ENCODE measurements at regions not wholly inside any gene's neighbourhood (a gene's known extent, or its start where the extent isn't known, plus 50 kb on each side); places are given as distances from the start of the nearest gene placed in this dataset.
"Not testable (repeated sequence)": the region's sequence is repeated elsewhere in the genome, so short reads cannot be mapped to it uniquely, and the experiment has no call there.

DNA sequence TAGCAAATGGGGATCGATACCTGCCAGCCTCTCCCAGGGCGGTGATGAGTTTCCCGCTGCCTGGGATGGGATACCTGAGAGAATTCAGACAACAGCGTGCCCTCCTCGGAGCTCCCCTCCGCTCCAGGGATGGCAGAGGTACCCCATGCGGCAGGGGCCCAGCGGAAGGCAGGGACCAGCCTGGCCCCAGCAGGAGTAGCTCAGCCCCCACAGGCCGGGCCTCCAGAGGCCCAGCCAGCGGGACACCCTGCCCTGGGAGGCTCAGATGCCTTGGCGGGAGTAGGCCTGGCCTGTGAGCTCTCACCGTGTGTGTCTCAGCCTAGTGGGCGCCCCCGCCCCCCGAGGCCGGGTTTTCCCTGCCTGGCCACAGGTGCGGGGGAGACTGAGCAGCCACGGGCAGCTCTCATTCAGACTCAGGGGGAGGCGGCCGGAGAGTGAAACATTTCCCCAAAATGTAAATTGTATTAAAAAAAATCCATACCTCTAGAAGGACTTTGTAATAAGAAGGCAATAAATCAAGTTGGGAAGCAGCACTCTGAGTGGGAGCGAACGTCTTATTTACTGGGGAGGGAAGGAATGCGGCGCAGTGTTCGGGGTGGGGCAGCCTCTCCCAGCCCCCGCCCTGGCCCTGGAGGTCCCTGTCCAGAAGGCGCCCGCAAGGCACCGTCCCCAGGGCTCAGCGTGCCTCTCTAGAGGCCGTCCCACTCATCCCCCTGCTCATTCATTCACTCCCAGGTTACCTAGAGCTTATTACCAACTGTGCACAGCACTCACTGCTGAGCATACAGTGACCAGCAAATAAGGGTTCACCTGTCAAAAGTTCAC lies 888.0 kb downstream of the BRD1 start:
- DNase-seq (ENCODE audit: low read depth), result no peak

- no peak for DNase-seq (ENCODE audit: low read depth)
These were observed 888.9 kb downstream of the BRD1 start for GRCh38 chr22:48938741-48939140.

GRCh38 chr22:48937032-48937639 lies 890.5 kb downstream of the BRD1 start:
- DNase-seq (ENCODE audit: low read depth), result no peak

GRCh38 chr22:48936391-48936790 lies 891.3 kb downstream of the BRD1 start:
- DNase-seq (ENCODE audit: low read depth), result no peak

DNA sequence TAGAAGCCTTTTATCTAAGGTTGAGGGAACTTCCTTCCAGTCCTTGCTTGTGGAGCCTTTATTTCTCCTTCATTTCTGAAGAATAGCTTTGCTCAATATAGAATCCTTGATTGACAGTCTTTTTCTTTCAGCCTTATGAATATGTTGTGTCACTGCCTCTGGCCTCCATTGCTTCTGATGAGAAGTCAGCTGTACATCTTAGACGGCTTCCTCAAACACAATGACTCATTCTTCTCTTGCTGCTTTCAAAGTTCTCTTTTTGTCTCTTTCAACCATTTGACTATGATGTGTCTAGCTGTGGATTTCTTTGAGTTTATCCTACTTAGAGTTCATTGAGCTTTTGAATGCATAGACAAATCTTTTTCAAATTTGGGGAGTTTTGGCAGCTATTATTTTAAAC lies 893.2 kb downstream of the BRD1 start:
- DNase-seq (ENCODE audit: low read depth), result no peak

DNA sequence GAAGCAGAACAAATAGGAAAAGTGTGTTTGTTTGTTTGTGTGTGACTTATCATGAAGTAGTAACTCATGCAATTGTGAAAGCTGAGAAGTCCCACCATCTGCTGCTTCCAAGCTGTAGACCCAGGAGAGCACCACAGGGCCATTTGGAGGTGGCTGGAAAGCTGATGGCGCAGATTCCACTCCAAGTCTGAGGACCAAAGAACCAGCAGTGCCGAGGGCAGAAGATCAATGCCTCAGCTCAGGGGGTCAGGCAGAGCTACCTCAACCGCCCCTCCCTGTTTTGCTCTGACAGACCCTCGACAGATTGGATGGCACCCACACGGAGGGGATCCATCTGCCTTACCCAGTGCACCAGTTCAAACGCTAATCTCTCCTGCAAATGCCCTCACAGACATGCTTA lies 896.2 kb downstream of the BRD1 start:
- no peak for DNase-seq (ENCODE audit: low read depth)

- no peak for DNase-seq (ENCODE audit: low read depth)
These were observed 898.3 kb downstream of the BRD1 start for GRCh38 chr22:48929276-48929790.

DNA sequence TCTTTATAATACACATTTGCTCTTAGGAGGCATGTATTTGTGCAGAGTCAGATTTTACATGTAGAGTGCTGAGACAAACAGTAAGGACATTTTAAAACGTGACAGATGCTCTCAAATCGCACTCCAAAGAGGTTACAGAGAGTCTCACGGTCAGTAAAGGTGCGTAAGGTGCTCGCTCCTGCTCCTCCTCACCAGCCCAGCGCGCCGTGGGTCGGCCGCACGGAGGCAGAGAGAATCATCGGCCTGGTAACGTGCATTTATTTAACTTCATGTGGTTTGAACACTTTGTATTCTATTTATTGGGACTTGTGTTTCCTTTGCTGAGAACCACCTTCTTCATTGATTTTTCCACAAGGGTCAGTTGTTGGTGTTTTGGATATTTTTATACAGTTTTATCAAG lies 900.1 kb downstream of the BRD1 start:
- no peak for DNase-seq (ENCODE audit: low read depth)

- DNase-seq (ENCODE audit: low read depth), result no peak
These were observed 901.0 kb downstream of the BRD1 start for GRCh38 chr22:48926643-48927042.

DNA sequence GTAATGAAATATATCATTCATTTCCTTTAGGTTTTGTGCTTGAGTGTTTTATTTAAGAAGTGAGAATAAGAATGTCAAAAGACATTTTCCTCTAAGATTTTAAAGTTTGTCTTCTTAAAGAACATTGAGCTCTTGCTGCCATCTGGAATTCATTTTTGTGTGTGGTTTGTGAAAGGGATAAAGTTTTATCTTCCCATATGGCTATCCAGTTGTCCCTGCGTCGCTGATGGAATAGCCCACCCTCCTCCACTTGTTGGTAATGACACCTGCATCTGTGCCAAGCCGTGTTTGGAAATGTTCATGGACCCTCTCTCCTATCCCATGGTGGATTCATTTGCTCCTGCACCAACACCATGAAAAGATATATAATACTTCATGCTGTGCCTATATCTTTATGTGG lies 901.5 kb downstream of the BRD1 start:
- no peak for DNase-seq (ENCODE audit: low read depth)

DNA sequence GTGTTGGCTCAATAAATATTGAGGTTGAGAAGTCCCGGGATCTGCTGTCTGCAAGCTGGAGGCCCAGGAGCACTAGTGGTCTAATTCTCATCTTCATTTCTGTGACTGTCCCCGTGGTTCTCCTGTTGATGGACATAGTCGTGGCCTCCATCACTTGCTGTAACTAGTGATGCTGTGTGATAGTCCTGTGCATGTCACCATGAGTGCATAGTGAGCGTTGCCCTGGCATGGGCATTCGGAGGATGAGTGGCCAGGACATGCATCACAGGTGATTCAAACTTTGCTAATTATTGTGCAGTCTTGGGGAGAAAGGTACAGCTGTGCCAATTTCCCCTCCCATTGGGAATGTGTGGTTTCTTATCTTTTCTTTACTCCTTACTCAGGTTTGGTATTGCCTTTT lies 902.2 kb downstream of the BRD1 start:
- no peak for DNase-seq (ENCODE audit: low read depth)

DNA sequence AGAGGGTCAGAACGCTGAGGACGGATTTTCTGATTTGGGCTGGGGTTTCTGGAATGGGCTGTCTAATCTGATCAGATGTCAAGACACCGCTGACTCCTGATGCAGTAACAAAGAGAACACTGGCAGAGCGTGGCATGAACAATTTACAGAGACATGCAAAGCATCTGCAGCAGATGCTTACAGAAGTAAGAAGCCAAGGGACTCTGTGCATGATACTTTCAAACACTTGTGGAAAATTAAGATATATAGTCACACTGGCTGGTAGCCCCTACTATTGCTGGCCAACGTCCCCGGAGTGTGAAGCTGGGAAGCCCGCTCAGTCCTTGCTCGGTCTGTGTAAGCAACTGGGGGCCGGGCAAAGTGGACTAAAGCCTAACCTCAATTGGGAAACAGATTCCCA lies 903.7 kb downstream of the BRD1 start:
- DNase-seq (ENCODE audit: low read depth), result no peak

DNA sequence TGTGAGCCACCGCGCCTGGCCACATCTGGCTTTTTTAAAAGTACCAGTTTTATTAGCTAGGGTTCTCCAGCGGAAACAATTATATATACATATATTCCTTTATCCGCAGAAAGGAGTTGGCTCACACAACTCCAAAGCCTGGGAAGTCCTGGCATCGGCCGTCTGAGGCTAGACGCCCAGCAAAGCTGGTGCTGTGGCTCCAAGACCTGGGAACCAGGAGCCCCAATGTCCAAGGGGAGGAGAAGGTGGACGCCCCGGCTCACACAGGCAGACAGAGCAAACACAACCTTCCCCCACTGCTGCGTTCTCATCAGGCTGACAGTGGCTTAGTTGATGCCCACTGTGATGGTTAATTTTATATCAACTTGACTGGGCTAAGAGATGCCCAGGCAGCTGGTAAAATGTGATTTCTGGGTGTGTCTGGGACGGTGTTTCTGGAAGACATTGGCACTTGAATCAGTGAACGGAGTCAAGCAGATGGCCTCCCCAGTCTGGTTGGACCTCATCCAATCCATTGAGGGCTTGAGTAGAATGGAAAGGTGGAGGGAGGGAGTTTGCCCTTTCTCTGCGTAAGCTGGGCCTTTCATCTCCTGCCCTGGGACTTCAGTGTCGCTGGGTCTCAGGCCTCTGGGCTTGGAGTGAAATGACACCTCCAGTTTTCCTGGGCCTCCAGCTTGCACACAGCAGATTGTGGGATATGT lies 904.4 kb downstream of the BRD1 start:
- DNase-seq (ENCODE audit: low read depth), result no peak

DNA sequence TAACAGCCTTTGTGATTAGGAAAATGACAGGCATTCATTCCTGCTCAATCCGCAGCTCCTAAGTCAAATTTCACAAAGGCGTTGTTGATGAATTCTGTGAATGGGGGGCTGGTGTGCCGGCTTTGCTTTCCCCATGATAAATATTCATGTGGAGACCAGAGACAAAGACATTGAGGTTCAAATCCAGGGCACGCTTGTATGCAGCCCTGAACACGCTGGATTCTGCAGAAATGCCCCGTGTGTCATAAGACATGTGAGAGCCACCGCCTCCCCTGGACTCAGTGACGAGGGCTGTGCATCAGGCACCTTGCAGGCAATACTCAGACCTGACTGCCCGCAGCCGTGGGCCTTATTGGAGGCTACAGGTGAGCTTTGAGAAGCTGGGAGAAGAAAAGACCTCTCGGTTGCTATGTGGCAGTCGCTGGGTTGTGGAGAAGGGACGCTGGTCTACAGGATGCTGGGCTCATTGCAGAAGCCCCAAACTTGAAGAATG lies 906.2 kb downstream of the BRD1 start:
- DNase-seq (ENCODE audit: low read depth), result no peak

DNA sequence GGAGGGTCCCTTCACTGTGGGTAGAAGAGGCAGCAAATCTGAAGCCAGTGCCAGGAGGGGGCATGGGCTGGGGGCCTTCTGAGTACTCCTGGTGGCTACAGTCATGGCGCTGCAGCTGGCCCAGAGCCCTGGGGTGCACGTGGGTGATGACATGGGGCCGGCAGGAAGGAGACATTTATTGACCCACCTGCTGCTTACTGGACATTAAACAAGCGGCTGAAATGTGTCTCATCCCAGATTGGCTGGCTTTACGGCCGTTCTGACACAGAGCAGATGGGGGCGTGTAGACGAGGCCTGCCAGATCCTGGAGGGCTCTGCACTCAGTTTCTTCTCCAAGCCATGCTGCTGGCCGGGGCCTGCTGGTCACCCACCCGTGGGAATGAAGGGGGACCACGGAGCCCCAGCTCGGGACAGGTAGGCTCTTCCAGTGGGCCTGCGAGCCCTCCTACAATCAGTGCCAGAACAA lies 906.9 kb downstream of the BRD1 start:
- DNase-seq (ENCODE audit: low read depth), result no peak

DNA sequence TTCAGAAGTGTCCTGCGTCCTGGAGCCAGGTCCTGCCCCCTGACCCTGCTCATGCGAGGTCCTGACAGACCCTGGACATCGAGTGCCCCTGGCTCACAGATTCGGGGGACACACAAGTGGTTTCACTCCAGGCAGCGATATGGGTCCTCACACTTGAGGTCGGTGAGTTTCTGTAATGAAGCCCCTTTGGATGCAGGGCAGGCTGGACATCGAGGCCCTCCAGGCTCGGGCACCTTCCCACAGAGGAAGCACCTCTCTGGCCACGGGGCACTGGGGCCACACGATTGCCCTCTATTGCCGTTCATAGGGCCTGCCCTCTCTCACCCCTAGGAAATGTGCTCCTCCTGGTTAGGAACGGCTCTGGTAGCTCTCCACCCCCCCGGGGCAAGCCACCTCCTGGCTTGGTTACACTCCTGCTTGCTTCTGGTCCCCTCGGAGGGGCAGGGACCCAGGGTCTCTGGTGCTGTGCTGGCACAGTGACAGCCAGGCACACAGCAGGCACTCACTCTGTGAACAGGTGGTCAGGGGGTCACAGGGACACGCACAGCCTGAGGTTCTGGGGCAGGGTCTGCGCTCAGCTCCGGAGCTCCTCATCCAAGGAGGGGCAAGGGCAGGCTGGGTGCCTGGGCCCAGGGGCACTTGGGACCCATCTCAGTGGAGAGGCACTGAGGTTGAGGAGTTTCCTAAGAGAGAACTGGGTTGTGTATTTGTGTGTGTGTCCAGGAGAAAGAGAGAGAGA lies 907.7 kb downstream of the BRD1 start:
- no peak for DNase-seq (ENCODE audit: low read depth)

DNA sequence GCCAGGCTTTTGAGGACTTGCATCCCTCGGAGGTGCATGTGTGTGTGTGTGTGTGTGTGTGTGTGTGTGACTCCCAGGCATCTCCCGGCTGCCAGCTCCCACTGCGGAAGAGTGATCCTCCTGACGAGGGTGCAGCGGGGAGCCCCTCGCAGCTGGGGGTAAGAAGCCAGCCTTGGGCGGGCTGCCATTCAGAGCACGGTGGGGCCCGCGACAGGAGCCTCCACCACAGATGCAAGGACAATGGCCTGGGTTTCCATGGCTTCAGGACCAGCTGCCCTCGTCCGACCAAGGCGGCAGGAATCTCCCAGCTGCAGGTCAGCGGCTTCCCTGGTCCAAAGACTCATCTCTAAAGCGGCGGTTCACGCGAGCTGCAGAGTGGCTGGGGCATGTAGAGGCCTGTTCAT lies 908.5 kb downstream of the BRD1 start:
- DNase-seq (ENCODE audit: low read depth), result no peak

DNA sequence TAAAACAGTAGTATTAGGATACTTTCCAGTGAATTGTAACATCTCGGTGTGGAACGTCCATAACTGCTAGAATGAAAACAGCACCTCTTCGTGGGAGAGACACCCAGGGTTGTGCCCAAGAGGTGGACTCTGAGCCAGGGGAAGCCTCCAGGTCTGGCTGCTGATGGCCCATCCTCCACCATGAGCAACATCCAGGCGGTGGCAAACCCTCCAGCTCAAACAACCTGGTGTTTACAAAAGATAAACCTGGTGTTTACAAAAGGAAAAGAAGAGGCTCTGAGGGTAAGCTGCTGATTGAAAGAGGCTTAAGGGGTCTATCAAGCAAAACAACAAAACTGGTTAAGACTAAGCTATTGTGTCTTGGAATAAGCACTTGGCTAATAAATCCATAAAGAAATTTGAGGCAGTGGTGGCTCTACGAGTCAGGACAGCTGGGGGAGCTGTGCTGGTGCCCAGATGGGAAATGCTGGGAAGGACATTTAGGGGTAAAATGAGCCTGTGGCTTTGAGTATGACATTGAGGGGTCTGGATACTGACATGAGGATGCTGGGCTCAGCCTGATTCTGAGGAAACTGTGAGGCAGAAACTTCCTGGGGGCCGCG lies 909.0 kb downstream of the BRD1 start:
- DNase-seq (ENCODE audit: low read depth), result no peak

DNA sequence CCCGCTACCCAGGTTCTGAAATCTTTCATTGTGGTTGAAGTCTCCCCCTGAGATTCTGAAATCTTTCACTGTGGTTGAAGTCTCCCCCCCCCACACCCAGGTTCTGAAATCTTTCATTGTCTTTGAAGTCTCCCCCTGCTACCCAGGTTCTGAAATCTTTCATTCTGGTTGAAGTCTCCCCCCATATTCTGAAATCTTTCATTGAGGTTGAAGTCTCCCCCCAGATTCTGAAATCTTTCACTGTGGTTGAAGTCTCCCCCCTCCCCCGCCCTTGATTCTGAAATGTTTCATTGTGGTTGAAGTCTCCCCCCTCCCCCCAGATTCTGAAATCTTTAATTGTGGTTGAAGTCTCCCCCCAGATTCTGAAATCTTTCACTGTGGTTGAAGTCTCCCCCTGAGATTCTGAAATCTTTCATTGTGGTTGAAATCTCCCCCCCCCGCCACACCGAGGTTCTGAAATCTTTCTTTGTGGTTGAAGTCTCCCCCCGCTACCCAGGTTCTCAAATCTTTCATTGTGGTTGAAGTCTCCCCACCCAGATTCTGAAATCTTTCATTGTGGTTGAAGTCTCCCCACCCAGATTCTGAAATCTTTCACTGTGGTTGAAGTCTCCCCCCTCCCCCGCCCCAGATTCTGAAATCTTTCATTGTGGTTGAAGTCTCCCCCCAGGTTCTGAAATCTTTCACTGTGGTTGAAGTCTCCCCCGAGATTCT lies 915.2 kb downstream of the BRD1 start:
- DNase-seq (ENCODE audit: low read depth), result not testable (repeated sequence)

- not testable (repeated sequence) for DNase-seq (ENCODE audit: low read depth)
These were observed 916.0 kb downstream of the BRD1 start for GRCh38 chr22:48911647-48912046.

- DNase-seq (ENCODE audit: low read depth), result not testable (repeated sequence)
These were observed 916.6 kb downstream of the BRD1 start for GRCh38 chr22:48911067-48911466.
